ENCODE measurements at regions not wholly inside any gene's neighbourhood (a gene's known extent, or its start where the extent isn't known, plus 50 kb on each side); places are given as distances from the start of the nearest gene placed in this dataset.
"Not testable (repeated sequence)": the region's sequence is repeated elsewhere in the genome, so short reads cannot be mapped to it uniquely, and the experiment has no call there.

GRCh38 chr12:89053817-89054216 lies 298.5 kb downstream of the DUSP6 start:
- DNase-seq: not testable (repeated sequence)

GRCh38 chr12:89051065-89051677 lies 301.1 kb downstream of the DUSP6 start:
- DNase-seq: peak; percentile 76

DNA sequence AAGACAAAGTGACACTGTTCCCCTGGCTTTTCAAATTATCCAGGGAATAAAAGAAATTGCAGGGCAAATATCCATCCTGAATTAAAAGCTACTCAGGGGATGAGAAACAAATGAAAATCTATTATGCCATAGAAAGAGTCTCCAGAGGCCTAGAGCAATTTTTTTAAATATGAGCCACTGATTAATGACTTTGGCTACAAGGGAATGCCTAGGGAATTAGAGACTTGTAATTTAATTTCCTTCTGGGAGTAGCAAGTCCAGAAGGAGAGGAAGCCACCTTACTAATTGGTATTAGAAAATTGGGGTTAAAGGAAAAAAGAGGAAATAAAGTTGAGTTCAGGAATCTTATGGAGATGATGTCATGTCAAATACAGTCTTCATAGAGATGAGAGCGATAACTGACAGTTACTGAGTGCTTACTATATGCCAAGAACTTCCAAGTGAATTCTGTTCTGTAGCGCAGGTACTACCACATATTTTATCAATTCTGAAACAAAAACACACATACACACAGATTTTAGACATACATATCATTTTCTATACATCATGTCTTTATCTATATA lies 304.4 kb downstream of the DUSP6 start:
- no peak for DNase-seq

GRCh38 chr12:89041078-89041477 lies 311.2 kb downstream of the DUSP6 start:
- DNase-seq: no peak

GRCh38 chr12:89040146-89040964 lies 311.9 kb downstream of the DUSP6 start:
- no peak for DNase-seq

- no peak for DNase-seq
Observed at GRCh38 chr12:89038831-89039512, 313.3 kb downstream of the DUSP6 start.

GRCh38 chr12:89033062-89033461 lies 319.2 kb downstream of the DUSP6 start:
- no peak for DNase-seq

DNA sequence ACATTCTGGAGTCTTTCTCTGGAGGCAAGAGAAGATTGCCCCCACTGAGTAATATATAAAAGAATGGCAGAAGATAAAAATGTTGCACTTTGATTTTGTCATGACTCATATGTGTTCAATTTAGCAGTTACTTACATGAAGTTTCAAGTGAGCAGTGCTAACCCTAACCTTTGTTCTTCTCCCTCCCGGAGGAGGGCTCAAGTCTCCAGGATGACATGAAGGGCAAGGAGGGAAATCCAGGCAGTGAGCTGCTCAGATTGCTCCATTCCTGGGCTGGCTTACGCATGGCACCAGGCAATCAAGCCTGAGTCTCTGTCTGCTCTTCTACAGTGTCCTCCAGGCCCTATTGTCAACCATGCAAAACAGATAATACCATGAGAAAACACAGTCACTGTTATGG lies 322.3 kb downstream of the DUSP6 start:
- no peak for DNase-seq

DNA sequence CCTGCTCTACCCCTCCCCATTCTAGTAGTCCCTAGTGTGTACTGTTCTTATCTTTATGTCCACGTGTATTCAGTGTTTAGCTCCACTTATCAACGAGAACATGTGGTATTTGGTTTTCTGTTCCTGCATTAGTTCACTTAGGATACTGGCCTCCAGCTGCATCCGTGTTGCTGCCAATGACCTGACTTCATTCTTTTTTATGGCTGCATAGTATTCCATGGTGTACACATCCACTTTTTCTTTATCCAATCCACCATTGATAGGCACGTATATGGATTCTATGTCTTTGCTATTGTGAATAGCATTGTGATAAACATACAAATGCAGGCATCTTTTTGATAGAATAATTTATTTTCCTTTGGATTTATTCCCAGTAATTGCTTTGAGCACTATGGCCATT lies 327.7 kb downstream of the DUSP6 start:
- DNase-seq: no peak

GRCh38 chr12:89023936-89024335 lies 328.4 kb downstream of the DUSP6 start:
- DNase-seq: no peak

DNA sequence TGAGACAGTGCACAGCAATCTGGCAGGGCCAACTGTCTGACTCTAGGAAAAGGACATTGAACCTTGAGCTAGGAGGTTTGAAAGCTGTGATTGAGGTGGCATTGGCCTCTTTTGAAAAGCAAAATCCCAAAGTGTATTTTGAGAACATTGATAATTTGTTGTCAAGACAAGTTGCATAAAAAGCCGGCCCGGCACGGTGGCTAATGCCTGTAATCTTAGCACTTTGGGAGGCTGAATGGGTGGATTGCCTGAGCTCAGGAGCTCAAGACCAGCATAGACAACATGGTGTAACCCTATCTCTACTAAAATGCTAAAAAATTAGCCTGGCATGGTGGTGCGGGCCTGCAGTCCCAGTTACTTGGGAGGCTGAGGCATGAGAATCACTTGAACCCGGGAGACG lies 331.6 kb downstream of the DUSP6 start:
- no peak for DNase-seq

GRCh38 chr12:89020121-89020480 lies 332.2 kb downstream of the DUSP6 start:
- DNase-seq: no peak

DNA sequence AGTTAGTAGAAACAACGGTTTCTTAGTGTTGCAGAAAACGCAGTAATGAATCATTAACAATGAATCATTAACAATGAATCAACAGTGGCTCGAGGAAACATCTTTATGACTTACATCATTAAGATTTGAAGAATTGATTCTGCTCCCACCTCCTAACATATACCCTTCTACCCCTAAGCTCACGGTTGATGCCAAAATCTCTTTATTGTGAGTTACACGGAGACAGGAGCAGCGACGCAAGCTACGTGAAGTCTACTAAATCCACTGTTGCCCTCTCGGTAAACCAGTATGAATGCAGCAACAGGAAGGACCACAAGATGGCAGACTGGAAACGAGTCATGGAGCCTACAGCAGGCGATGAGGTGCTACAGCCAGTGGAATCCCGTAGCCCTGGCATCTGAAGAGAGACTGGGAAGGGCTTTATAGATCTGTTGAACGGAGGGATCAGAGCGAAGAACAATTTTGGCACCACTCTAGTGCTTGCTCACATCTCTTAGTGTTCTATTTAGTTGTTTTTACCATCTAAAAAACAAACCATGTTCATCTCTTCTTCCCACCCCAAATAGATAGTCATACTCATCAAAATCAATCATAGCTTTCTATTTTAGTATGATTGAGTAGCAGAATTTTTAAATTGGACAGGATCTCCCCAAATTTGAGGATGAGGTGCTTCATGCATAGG lies 332.7 kb downstream of the DUSP6 start:
- peak; percentile 85 for DNase-seq

GRCh38 chr12:89016970-89017778 lies 335.1 kb downstream of the DUSP6 start:
- DNase-seq: peak; percentile 86

- no peak for DNase-seq
Observed at GRCh38 chr12:89015419-89015818, 336.9 kb downstream of the DUSP6 start.

DNA sequence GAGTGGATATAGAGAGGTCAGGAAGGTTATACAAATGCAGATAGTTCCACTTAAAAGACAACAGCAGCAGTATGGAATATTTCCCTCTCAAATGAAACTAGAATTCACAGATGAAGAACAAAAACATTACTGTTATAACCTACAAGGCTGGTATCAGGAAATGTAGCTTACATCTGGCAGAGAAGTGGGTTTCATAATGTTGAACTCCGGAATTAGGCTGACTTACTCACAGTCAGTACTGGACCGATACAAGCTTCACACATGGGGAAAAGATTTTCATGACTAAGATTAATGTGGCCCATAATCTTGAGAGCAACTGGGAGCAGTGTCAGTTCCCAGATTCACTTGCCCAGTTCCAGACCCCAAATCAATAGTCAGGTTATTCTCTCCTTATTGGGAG lies 353.9 kb downstream of the DUSP6 start:
- no peak for DNase-seq

GRCh38 chr12:88996200-88996788 lies 356.0 kb downstream of the DUSP6 start:
- no peak for DNase-seq

DNA sequence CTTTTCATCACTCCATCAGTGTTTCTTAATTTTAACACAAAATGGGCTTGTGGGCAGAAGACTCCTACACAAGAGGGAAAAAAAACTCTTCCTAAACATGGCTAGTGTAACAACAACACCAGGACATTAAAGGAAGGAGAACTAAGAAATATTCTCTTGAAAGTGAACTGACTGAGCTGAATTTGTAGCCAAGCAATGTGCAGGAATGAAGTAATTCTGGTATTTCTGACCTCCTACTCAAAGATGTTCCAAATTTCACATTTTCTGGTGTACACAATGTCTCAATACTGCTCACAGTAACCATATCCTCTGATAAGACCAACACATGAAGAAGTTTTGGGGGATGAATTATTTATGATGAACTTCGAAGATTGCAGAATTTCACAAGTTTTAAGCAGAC lies 357.3 kb downstream of the DUSP6 start:
- DNase-seq: no peak

GRCh38 chr12:88994537-88994936 lies 357.8 kb downstream of the DUSP6 start:
- DNase-seq: no peak

- peak; percentile 59 for DNase-seq
Observed at GRCh38 chr12:88993651-88994050, 358.6 kb downstream of the DUSP6 start.

- DNase-seq: no peak
Observed at GRCh38 chr12:88986056-88986455, 366.2 kb downstream of the DUSP6 start.

DNA sequence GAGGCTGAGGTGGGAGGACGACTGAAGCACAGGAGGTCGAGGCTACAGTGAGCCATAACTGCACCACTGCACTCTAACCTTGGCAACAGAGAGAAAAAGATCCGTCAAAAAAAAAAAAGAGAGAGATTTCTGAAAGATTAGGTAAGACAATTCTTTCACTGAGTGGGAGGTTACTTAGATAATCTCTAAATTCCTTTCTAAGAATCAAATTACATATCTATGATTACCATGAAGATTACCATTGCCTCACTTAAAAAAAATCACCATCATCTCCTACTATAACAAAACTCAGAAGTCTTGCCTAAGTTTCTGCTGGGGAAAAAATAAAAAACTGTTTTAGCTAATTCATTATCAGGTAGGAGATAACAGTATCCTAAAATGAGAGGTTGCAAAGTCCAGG lies 366.7 kb downstream of the DUSP6 start:
- no peak for DNase-seq
